RWPE2 (cell line): ENCODE measurements at regions not wholly inside any gene's neighbourhood (a gene's known extent, or its start where the extent isn't known, plus 50 kb on each side); places are given as distances from the start of the nearest gene placed in this dataset.

Experiments used
- ATAC-seq: fragments of 200-7000 bp; cut with Tn5 transposase; 3 replicates; pipeline ENCODE4 v1.9.1; 2021; ENCODE audit warnings: low read depth
- DNase-seq: peaks from one replicate; pipeline ENCODE4 v3.0.0-alpha.2; 2020; ENCODE audit warnings: low spot score
- H3K27ac ChIP-seq: fragments of 450-650 bp; 2 replicates; pipeline ENCODE4 v1.5.1; 2017; ENCODE audit warnings: mild to moderate bottlenecking; ENCODE audit not compliant: poor library complexity, severe bottlenecking
- H3K27me3 ChIP-seq: fragments of 250-450 bp; sonication (Bioruptor Pico); 2 replicates; pipeline ENCODE4 v1.5.1; 2021; ENCODE audit warnings: mild to moderate bottlenecking, moderate library complexity; ENCODE audit not compliant: insufficient read depth, poor library complexity, severe bottlenecking
- H3K36me3 ChIP-seq: fragments of 250-450 bp; sonication (Bioruptor Pico); 2 replicates; pipeline ENCODE4 v1.5.1; 2020; ENCODE audit warnings: low read depth, mild to moderate bottlenecking, moderate library complexity
- H3K4me1 ChIP-seq: fragments of 250-450 bp; sonication (Bioruptor Pico); 2 replicates; pipeline ENCODE4 v1.5.1; 2021; ENCODE audit warnings: mild to moderate bottlenecking, moderate library complexity; ENCODE audit not compliant: insufficient read depth, poor library complexity, severe bottlenecking
- H3K4me3 ChIP-seq: fragments of 250-450 bp; sonication (Bioruptor Pico); 2 replicates; pipeline ENCODE4 v1.5.1; 2021; ENCODE audit warnings: mild to moderate bottlenecking, moderate library complexity; ENCODE audit not compliant: severe bottlenecking
- H3K9me3 ChIP-seq: fragments of 250-450 bp; sonication (Bioruptor Pico); 2 replicates; pipeline ENCODE4 v1.5.1; 2021; ENCODE audit warnings: mild to moderate bottlenecking, moderate library complexity; ENCODE audit not compliant: severe bottlenecking
- CTCF ChIP-seq: fragments of 450-650 bp; IDR thresholded peaks from one replicate; pipeline ENCODE4 v1.5.1; 2017; ENCODE audit warnings: mild to moderate bottlenecking, moderate library complexity; ENCODE audit not compliant: poor library complexity, severe bottlenecking

GRCh38 chr1:177755851-177756560 lies 213.9 kb downstream of the SEC16B start:
- H3K27ac ChIP-seq: no peak overlapping the region
- no peaks in the 10 kb centered on the region for H3K36me3 ChIP-seq
- DNase-seq (no peak), ATAC-seq (no peak)
- no peaks in the 10 kb centered on the region for H3K4me1 ChIP-seq
- no peak for TF ChIP-seq CTCF
- H3K9me3 ChIP-seq: no peaks in the 10 kb centered on the region
- peaks cover 3% of the 10 kb centered on the region for H3K27me3 ChIP-seq
- no peak overlapping the region for H3K4me3 ChIP-seq

- ATAC-seq: no peak
- no peak overlapping the region for H3K4me3 ChIP-seq
These were observed 215.3 kb downstream of the SEC16B start for GRCh38 chr1:177754603-177755002.

DNA sequence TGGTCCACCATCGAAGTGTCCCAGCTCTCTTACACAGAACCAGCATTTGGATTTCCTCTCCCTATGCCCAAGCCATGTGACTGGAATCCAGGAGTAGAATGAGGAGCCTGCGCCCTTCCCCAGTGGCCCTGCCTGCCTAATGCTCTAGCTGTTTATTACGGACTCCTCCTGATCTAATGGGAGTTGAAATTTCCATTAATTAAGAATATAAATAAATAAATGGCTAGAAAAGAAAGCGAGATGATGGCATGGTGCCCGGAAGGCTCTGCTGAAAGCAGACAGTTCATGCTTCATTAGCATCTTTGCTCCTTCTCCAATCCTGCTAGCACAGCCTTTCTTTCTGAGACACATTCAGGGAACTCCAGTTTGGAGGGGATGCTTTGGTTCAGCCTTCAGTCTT lies 216.2 kb downstream of the SEC16B start:
- ATAC-seq: no peak
- H3K9me3 ChIP-seq: no peaks in the 10 kb centered on the region
- no peak for TF ChIP-seq CTCF
- no peaks in the 10 kb centered on the region for H3K4me1 ChIP-seq
- H3K4me3 ChIP-seq: no peak overlapping the region
- no peaks in the 10 kb centered on the region for H3K36me3 ChIP-seq
- peaks cover 3% of the 10 kb centered on the region for H3K27me3 ChIP-seq
- no peak overlapping the region for H3K27ac ChIP-seq
- no peak for DNase-seq

More at GRCh38 chr1:177754603-177755002, 215.3 kb downstream of the SEC16B start:
- no peaks in the 10 kb centered on the region for H3K36me3 ChIP-seq
- DNase-seq: no peak
- peaks cover 3% of the 10 kb centered on the region for H3K27me3 ChIP-seq
- H3K27ac ChIP-seq: no peak overlapping the region
- TF ChIP-seq CTCF: no peak
- no peaks in the 10 kb centered on the region for H3K4me1 ChIP-seq
- no peaks in the 10 kb centered on the region for H3K9me3 ChIP-seq

- Histone ChIP-seq H3K27me3 (no peaks in the 10 kb centered on the region), H3K4me1 (no peaks in the 10 kb centered on the region), H3K4me3 (no peak overlapping the region), H3K36me3 (no peaks in the 10 kb centered on the region), H3K27ac (no peak overlapping the region), H3K9me3 (no peaks in the 10 kb centered on the region)
- DNase-seq (no peak), ATAC-seq (no peak)
- no peak for TF ChIP-seq CTCF
These were observed 221.6 kb downstream of the SEC16B start for GRCh38 chr1:177748080-177748801.

DNA sequence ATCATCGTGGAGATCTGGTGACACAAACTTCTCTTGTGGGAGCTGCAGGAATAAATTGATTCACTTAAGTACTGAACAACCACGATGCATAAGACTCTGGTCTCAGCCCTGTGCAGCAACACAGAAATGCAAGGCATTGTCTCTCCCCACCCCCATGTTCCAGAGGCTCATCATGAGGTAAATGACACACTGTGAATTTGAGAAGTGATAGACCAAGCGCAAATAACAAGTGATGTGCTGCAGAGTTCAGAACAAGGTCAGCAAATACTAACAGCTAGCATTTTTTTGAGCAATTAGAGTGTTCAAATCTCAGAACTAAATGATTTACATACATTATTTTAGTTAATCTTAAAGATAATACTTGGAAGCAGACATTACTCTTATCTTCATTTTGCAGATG lies 223.7 kb downstream of the SEC16B start:
- no peak overlapping the region for H3K4me3 ChIP-seq
- H3K36me3 ChIP-seq: no peaks in the 10 kb centered on the region
- no peak for ATAC-seq
- no peak for TF ChIP-seq CTCF
- no peaks in the 10 kb centered on the region for H3K4me1 ChIP-seq
- no peak overlapping the region for H3K27ac ChIP-seq
- no peaks in the 10 kb centered on the region for H3K9me3 ChIP-seq
- H3K27me3 ChIP-seq: no peaks in the 10 kb centered on the region
- DNase-seq: no peak
